ENCODE measurements at regions not wholly inside any gene's neighbourhood (a gene's known extent, or its start where the extent isn't known, plus 50 kb on each side); places are given as distances from the start of the nearest gene placed in this dataset.

- no peaks in the 10 kb centered on the region for H3K9me3 ChIP-seq (ENCODE audit: control insufficient read depth, low read length)
- H3K4me1 ChIP-seq (ENCODE audit: control insufficient read depth, insufficient read depth, low read length), result no peaks in the 10 kb centered on the region
- H3K4me3 ChIP-seq (ENCODE audit: low read length), result no peak overlapping the region
- Mint-ChIP-seq H3K4me1 (no peaks in the 10 kb centered on the region), H3K27ac (no peak overlapping the region), H3K36me3 (ENCODE audit: low read depth) (no peaks in the 10 kb centered on the region), H3K4me3 (no peak overlapping the region), H3K27me3 (ENCODE audit: insufficient read depth) (no peaks in the 10 kb centered on the region), H3K9me3 (no peaks in the 10 kb centered on the region)
- H3K27ac ChIP-seq (ENCODE audit: low read depth, low read length), result no peak overlapping the region
- peaks cover 9% of the 10 kb centered on the region for H3K27me3 ChIP-seq (ENCODE audit: control insufficient read depth, insufficient read depth, low read length, poor library complexity, severe bottlenecking)
- 100% methylated on average over 1 of the region's 1 CpG; no CpG with 5 or more reads in 1 of the 2 experiments for WGBS, 2 experiments (ENCODE audit: insufficient coverage in 1 of 2, insufficient read length in 1 of 2)
- no peak for DNase-seq
- no peak for TF ChIP-seq CTCF (conservative IDR thresholded peaks at IDR 0.05)
- H3K9ac ChIP-seq (ENCODE audit: extremely low read depth, low read length, poor library complexity, severe bottlenecking), result no peak overlapping the region
- H3K36me3 ChIP-seq (ENCODE audit: control insufficient read depth, insufficient read depth, low read length), result no peaks in the 10 kb centered on the region
Observed at GRCh38 chr3:117308756-117309155, 599.2 kb downstream of the TUSC7 start.

DNA sequence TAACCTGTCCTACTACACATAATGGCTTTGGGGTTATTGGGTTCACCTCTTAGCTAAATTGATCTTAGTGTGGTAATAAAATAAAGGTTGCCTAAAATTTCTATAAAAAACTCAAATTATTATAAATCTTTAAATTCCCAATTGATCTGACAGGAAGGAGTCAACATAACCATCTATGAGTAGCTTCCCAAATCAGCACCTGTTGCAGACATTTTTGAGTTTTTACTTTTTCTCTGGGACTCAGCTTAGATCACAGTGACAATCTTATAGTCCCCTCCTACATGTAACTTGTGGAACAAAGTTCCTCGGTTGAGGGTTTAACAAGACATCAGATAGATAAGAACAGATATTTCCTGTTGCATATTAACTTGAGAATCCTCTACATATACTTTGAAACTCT lies 601.0 kb downstream of the TUSC7 start:
- peaks cover 9% of the 10 kb centered on the region for H3K27me3 ChIP-seq (ENCODE audit: control insufficient read depth, insufficient read depth, low read length, poor library complexity, severe bottlenecking)
- Mint-ChIP-seq H3K27me3 (ENCODE audit: insufficient read depth) (no peaks in the 10 kb centered on the region), H3K36me3 (ENCODE audit: low read depth) (no peaks in the 10 kb centered on the region), H3K27ac (no peak overlapping the region), H3K4me3 (no peak overlapping the region), H3K9me3 (no peaks in the 10 kb centered on the region), H3K4me1 (peaks cover 4% of the 10 kb centered on the region)
- H3K9ac ChIP-seq (ENCODE audit: extremely low read depth, low read length, poor library complexity, severe bottlenecking), result no peak overlapping the region
- DNase-seq, result no peak
- no peaks in the 10 kb centered on the region for H3K4me1 ChIP-seq (ENCODE audit: control insufficient read depth, insufficient read depth, low read length)
- no peaks in the 10 kb centered on the region for H3K36me3 ChIP-seq (ENCODE audit: control insufficient read depth, insufficient read depth, low read length)
- no peak for TF ChIP-seq CTCF (conservative IDR thresholded peaks at IDR 0.05)
- WGBS, 2 experiments (ENCODE audit: insufficient coverage in 1 of 2, insufficient read length in 1 of 2), result 92% methylated on average over 1 of the region's 1 CpG; no CpG with 5 or more reads in 1 of the 2 experiments
- no peak overlapping the region for H3K4me3 ChIP-seq (ENCODE audit: low read length)
- H3K27ac ChIP-seq (ENCODE audit: low read depth, low read length), result no peak overlapping the region
- H3K9me3 ChIP-seq (ENCODE audit: control insufficient read depth, low read length), result no peaks in the 10 kb centered on the region

GRCh38 chr3:117314441-117315150 lies 605.0 kb downstream of the TUSC7 start:
- H3K27me3 Mint-ChIP-seq (ENCODE audit: insufficient read depth), result no peaks in the 10 kb centered on the region
- H3K4me1 Mint-ChIP-seq, result peaks cover 12% of the 10 kb centered on the region

More at GRCh38 chr3:117314441-117315150, 605.0 kb downstream of the TUSC7 start:
- peaks cover 9% of the 10 kb centered on the region for H3K27me3 ChIP-seq (ENCODE audit: control insufficient read depth, insufficient read depth, low read length, poor library complexity, severe bottlenecking)
- H3K9me3 ChIP-seq (ENCODE audit: control insufficient read depth, low read length), result no peaks in the 10 kb centered on the region
- H3K4me3 Mint-ChIP-seq, result no peak overlapping the region
- no peak overlapping the region for H3K27ac ChIP-seq (ENCODE audit: low read depth, low read length)
- TF ChIP-seq CTCF (conservative IDR thresholded peaks at IDR 0.05), result no peak
- H3K4me1 ChIP-seq (ENCODE audit: control insufficient read depth, insufficient read depth, low read length), result no peaks in the 10 kb centered on the region
- no peaks in the 10 kb centered on the region for H3K36me3 Mint-ChIP-seq (ENCODE audit: low read depth)
- H3K36me3 ChIP-seq (ENCODE audit: control insufficient read depth, insufficient read depth, low read length), result no peaks in the 10 kb centered on the region
- no peak overlapping the region for H3K9ac ChIP-seq (ENCODE audit: extremely low read depth, low read length, poor library complexity, severe bottlenecking)
- no peak overlapping the region for H3K4me3 ChIP-seq (ENCODE audit: low read length)
- WGBS, 2 experiments (ENCODE audit: insufficient coverage in 1 of 2, insufficient read length in 1 of 2), result 97 to 100% methylated on average over 1 to 2 of the region's 2 CpGs
- DNase-seq, result no peak
- H3K9me3 Mint-ChIP-seq, result no peaks in the 10 kb centered on the region
- no peak overlapping the region for H3K27ac Mint-ChIP-seq

All from endodermal cell (in vitro differentiated cells).